ENCODE measurements at regions not wholly inside any gene's neighbourhood (a gene's known extent, or its start where the extent isn't known, plus 50 kb on each side); places are given as distances from the start of the nearest gene placed in this dataset.
"Not testable (repeated sequence)": the region's sequence is repeated elsewhere in the genome, so short reads cannot be mapped to it uniquely, and the experiment has no call there.

GRCh38 chr13:82480415-82480814, 1401.9 kb downstream of the SLITRK1 start:
- no peaks in the 10 kb centered on the region for H3K9me3 ChIP-seq (ENCODE audit: control insufficient read depth, low read length)
- H3K4me1 ChIP-seq = no peaks in the 10 kb centered on the region
- TF ChIP-seq CTCF (IDR thresholded peaks at IDR 0.05) = no peak
- no peak overlapping the region for H3K9ac ChIP-seq
- H3K79me2 ChIP-seq = no peaks in the 10 kb centered on the region
- no peaks in the 10 kb centered on the region for H3K27me3 ChIP-seq (ENCODE audit: control insufficient read depth, insufficient read depth, low read length)
- no peak overlapping the region for H3K4me2 ChIP-seq (ENCODE audit: low read length)
- H3K27ac ChIP-seq = no peak overlapping the region
- no peak overlapping the region for H2AFZ ChIP-seq
- H3K36me3 ChIP-seq (ENCODE audit: control insufficient read depth, insufficient read depth, low read length) = no peaks in the 10 kb centered on the region
- H3K4me3 ChIP-seq (ENCODE audit: low read depth, low read length) = no peak overlapping the region

- no peak for TF ChIP-seq CTCF (IDR thresholded peaks at IDR 0.05)
- Histone ChIP-seq H3K9ac (no peak overlapping the region), H3K4me1 (no peaks in the 10 kb centered on the region), H3K27me3 (ENCODE audit: control insufficient read depth, insufficient read depth, low read length) (no peaks in the 10 kb centered on the region), H3K4me3 (ENCODE audit: low read depth, low read length) (no peak overlapping the region), H2AFZ (no peak overlapping the region), H3K4me2 (ENCODE audit: low read length) (no peak overlapping the region), H3K36me3 (ENCODE audit: control insufficient read depth, insufficient read depth, low read length) (no peaks in the 10 kb centered on the region), H3K79me2 (no peaks in the 10 kb centered on the region), H3K27ac (no peak overlapping the region), H3K9me3 (ENCODE audit: control insufficient read depth, low read length) (no peaks in the 10 kb centered on the region)
Observed at GRCh38 chr13:82477436-82477835, 1404.8 kb downstream of the SLITRK1 start.

- no peaks in the 10 kb centered on the region for H3K9me3 ChIP-seq (ENCODE audit: control insufficient read depth, low read length)
- H3K4me2 ChIP-seq (ENCODE audit: low read length) = no peak overlapping the region
- no peaks in the 10 kb centered on the region for H3K36me3 ChIP-seq (ENCODE audit: control insufficient read depth, insufficient read depth, low read length)
- H2AFZ ChIP-seq = no peak overlapping the region
- no peaks in the 10 kb centered on the region for H3K4me1 ChIP-seq
- no peak overlapping the region for H3K27ac ChIP-seq
- H3K27me3 ChIP-seq (ENCODE audit: control insufficient read depth, insufficient read depth, low read length) = no peaks in the 10 kb centered on the region
- no peak overlapping the region for H3K9ac ChIP-seq
- no peak for TF ChIP-seq CTCF (IDR thresholded peaks at IDR 0.05)
- no peaks in the 10 kb centered on the region for H3K79me2 ChIP-seq
- H3K4me3 ChIP-seq (ENCODE audit: low read depth, low read length) = no peak overlapping the region
Observed at GRCh38 chr13:82467626-82468025, 1414.6 kb downstream of the SLITRK1 start.

GRCh38 chr13:82459575-82459974, 1422.7 kb downstream of the SLITRK1 start:
- H3K27me3 ChIP-seq (ENCODE audit: control insufficient read depth, insufficient read depth, low read length); H3K79me2 ChIP-seq; H2AFZ ChIP-seq; H3K27ac ChIP-seq; H3K36me3 ChIP-seq (ENCODE audit: control insufficient read depth, insufficient read depth, low read length); H3K9me3 ChIP-seq (ENCODE audit: control insufficient read depth, low read length); H3K4me2 ChIP-seq (ENCODE audit: low read length); H3K4me1 ChIP-seq; H3K9ac ChIP-seq; H3K4me3 ChIP-seq (ENCODE audit: low read depth, low read length): not testable (repeated sequence)

- Histone ChIP-seq H3K9ac (no peak overlapping the region), H3K27me3 (ENCODE audit: control insufficient read depth, insufficient read depth, low read length) (no peaks in the 10 kb centered on the region), H3K9me3 (ENCODE audit: control insufficient read depth, low read length) (no peaks in the 10 kb centered on the region), H3K4me3 (ENCODE audit: low read depth, low read length) (no peak overlapping the region), H3K4me1 (no peaks in the 10 kb centered on the region), H3K4me2 (ENCODE audit: low read length) (no peak overlapping the region), H3K79me2 (no peaks in the 10 kb centered on the region), H3K27ac (no peak overlapping the region), H3K36me3 (ENCODE audit: control insufficient read depth, insufficient read depth, low read length) (no peaks in the 10 kb centered on the region), H2AFZ (no peak overlapping the region)
- TF ChIP-seq CTCF (IDR thresholded peaks at IDR 0.05) = no peak
Observed at GRCh38 chr13:82458169-82458568, 1424.1 kb downstream of the SLITRK1 start.

GRCh38 chr13:82457548-82457947, 1424.7 kb downstream of the SLITRK1 start:
- H3K27me3 ChIP-seq (ENCODE audit: control insufficient read depth, insufficient read depth, low read length); H2AFZ ChIP-seq; H3K27ac ChIP-seq; H3K36me3 ChIP-seq (ENCODE audit: control insufficient read depth, insufficient read depth, low read length); H3K9ac ChIP-seq; H3K79me2 ChIP-seq; H3K4me2 ChIP-seq (ENCODE audit: low read length); H3K4me3 ChIP-seq (ENCODE audit: low read depth, low read length); H3K4me1 ChIP-seq; H3K9me3 ChIP-seq (ENCODE audit: control insufficient read depth, low read length): not testable (repeated sequence)
